Right atrium auricular region (tissue), 2 donors: ENCODE measurements at regions not wholly inside any gene's neighbourhood (a gene's known extent, or its start where the extent isn't known, plus 50 kb on each side); places are given as distances from the start of the nearest gene placed in this dataset.
"Not testable (repeated sequence)": the region's sequence is repeated elsewhere in the genome, so short reads cannot be mapped to it uniquely, and the experiment has no call there.

Experiments
- DNase-seq: peaks from one replicate; pipeline ENCODE4 v3.0.0-alpha.2; 2019; ENCODE audit warnings: low spot score
- H3K27ac ChIP-seq, 2 donors: fragments of 200-600 bp; sonication (generic); 1 replicate in 1 of 2; 2 replicates in 1 of 2; pipeline ENCODE4 v1.5.1; 2016 to 2019
- H3K27me3 ChIP-seq, 2 donors: fragments of 200-600 bp; sonication (generic); one replicate each; pipeline versions ENCODE4 v1.5.1 to v1.6.0; 2017 to 2019
- H3K36me3 ChIP-seq: fragments of 200-600 bp; sonication (generic); one replicate; pipeline ENCODE4 v1.5.1; 2016
- H3K4me1 ChIP-seq, 2 donors: fragments of 200-600 bp; sonication (generic); one replicate each; pipeline versions ENCODE4 v1.5.1 to v1.6.0; 2017 to 2019
- H3K4me3 ChIP-seq, 2 donors: fragments of 200-600 bp; sonication (generic); 1 replicate in 1 of 2; 2 replicates in 1 of 2; pipeline ENCODE4 v1.5.1; 2017 to 2019; ENCODE audit warnings: mild to moderate bottlenecking in 1 of 2, moderate library complexity in 1 of 2
- H3K9me3 ChIP-seq, 2 donors: fragments of 200-600 bp; sonication (generic); one replicate each; pipeline ENCODE4 v1.5.1; 2019
- TF ChIP-seq, protein P1 (sequence below), 2 donors: fragments of 200-600 bp; sonication (generic); IDR thresholded peaks; one replicate each; pipeline ENCODE4 v1.5.1; 2019; ENCODE audit warnings: antibody characterized with exemption in 2 of 2

DNA sequence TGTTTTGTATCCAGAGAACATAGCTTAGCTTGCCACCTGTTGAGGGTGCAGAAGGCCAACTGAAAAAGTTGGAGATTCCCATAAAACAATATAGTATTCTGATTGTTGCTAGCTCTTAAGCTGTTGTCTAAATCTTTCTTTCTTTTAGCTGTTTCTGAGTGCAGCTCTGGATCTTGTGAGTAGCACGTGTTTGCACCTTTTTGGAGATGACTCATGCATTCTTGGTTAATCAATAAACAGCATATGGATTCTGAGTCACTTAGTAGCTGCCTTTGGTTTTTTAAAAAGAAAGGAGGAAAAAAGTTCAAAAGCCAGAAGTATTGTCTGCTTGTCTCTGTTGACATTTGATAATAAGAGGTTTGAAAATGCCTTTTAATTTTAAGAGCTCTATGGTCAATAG is 483.0 kb upstream of the FSIP2 start:
- Histone ChIP-seq H3K4me1 (no peaks in the 10 kb centered on the region), H3K27ac (no peak overlapping the region), H3K36me3 (no peaks in the 10 kb centered on the region), H3K4me3 (no peak overlapping the region), H3K27me3 (no peaks in the 10 kb centered on the region), H3K9me3 (no peaks in the 10 kb centered on the region)
- no peak for DNase-seq
- TF ChIP-seq, protein P1, sequence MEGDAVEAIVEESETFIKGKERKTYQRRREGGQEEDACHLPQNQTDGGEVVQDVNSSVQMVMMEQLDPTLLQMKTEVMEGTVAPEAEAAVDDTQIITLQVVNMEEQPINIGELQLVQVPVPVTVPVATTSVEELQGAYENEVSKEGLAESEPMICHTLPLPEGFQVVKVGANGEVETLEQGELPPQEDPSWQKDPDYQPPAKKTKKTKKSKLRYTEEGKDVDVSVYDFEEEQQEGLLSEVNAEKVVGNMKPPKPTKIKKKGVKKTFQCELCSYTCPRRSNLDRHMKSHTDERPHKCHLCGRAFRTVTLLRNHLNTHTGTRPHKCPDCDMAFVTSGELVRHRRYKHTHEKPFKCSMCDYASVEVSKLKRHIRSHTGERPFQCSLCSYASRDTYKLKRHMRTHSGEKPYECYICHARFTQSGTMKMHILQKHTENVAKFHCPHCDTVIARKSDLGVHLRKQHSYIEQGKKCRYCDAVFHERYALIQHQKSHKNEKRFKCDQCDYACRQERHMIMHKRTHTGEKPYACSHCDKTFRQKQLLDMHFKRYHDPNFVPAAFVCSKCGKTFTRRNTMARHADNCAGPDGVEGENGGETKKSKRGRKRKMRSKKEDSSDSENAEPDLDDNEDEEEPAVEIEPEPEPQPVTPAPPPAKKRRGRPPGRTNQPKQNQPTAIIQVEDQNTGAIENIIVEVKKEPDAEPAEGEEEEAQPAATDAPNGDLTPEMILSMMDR (IDR thresholded peaks at IDR 0.05): no peak

DNA sequence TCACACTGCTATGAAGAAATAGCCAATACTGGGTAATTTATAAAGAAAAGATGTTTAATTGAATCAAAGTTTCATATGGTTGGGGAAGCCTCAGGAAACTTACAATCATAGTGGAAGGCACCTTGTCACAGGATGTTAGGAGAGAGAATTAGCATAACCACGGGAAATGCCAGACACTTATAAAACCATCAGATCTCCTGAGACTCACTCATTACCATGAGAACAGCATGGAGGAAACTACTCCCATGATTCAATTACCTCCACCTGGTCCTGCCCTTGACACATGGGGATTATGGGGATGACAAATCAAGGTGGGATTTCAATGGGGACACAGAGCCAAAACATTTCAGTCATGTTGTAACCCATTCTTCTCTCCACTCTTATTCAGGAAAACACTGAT is 472.9 kb upstream of the FSIP2 start:
- TF ChIP-seq, protein P1 (IDR thresholded peaks at IDR 0.05): no peak
- Histone ChIP-seq H3K4me1 (no peaks in the 10 kb centered on the region), H3K9me3 (no peaks in the 10 kb centered on the region), H3K27me3 (no peaks in the 10 kb centered on the region), H3K27ac (no peak overlapping the region), H3K36me3 (no peaks in the 10 kb centered on the region), H3K4me3 (no peak overlapping the region)
- no peak for DNase-seq

- Histone ChIP-seq H3K36me3 (no peaks in the 10 kb centered on the region), H3K4me1 (no peaks in the 10 kb centered on the region), H3K4me3 (no peak overlapping the region), H3K27me3 (no peaks in the 10 kb centered on the region), H3K9me3 (no peaks in the 10 kb centered on the region), H3K27ac (no peak overlapping the region)
- TF ChIP-seq, protein P1 (IDR thresholded peaks at IDR 0.05): no peak
- no peak for DNase-seq
Measured at GRCh38 chr2:185268651-185269050, 470.0 kb upstream of the FSIP2 start.

- no peaks in the 10 kb centered on the region for H3K9me3 ChIP-seq
- TF ChIP-seq, protein P1 (IDR thresholded peaks at IDR 0.05): no peak
- no peaks in the 10 kb centered on the region for H3K4me1 ChIP-seq
- H3K36me3 ChIP-seq: no peaks in the 10 kb centered on the region
- DNase-seq: no peak
- H3K27ac ChIP-seq: no peak overlapping the region
- H3K27me3 ChIP-seq: no peaks in the 10 kb centered on the region
- H3K4me3 ChIP-seq: no peak overlapping the region
Measured at GRCh38 chr2:185274718-185275484, 463.7 kb upstream of the FSIP2 start.

DNA sequence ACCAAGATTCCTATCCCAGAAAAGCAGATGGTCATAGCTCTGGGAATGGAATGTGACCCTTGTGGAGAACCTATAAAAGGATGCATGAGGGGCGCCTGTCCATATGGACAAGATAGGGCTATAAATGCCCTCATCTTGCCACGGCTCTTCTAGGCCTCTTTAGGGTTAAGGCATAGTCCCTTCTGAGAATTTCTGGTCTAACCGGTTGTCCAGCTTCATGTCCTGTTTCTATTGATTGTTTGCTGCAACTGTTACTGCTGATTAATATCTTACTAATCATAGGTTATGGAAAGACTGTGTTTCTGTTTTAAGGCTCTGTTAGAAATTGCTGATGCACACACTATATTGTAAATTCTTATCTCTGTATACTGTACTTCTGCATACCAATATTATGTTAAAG is 462.6 kb upstream of the FSIP2 start:
- H3K36me3 ChIP-seq, H3K4me1 ChIP-seq, H3K9me3 ChIP-seq, H3K4me3 ChIP-seq, DNase-seq, H3K27ac ChIP-seq, H3K27me3 ChIP-seq: not testable (repeated sequence)

DNA sequence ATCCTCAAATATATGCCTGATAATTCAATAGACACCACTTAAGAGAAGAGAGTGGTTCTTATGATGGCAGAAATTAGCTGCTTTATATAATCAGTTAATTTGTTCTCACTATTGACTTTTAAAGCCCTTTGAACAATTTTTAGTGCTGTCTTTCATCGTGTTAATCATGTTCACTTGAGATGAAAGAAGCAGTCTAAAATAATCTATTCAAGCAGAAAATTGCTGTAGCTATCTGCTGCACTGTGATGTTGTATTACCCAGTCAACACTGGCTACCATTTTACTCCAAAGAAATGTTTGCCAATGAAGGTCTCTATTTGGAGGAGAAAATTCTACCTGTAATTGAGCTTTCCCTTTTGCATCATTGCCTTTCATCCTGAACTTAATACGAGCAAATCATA is 459.8 kb upstream of the FSIP2 start:
- Histone ChIP-seq H3K4me3 (no peak overlapping the region), H3K9me3 (no peaks in the 10 kb centered on the region), H3K36me3 (no peaks in the 10 kb centered on the region), H3K4me1 (no peaks in the 10 kb centered on the region), H3K27ac (no peak overlapping the region), H3K27me3 (no peaks in the 10 kb centered on the region)
- TF ChIP-seq, protein P1 (IDR thresholded peaks at IDR 0.05): no peak
- no peak for DNase-seq
